Activated B cell treated with CpG ODN at 0.5 μM for 24 hours (primary cell): ENCODE measurements at regions not wholly inside any gene's neighbourhood (a gene's known extent, or its start where the extent isn't known, plus 50 kb on each side); places are given as distances from the start of the nearest gene placed in this dataset.

Experiments
- ATAC-seq: fragments of 200-7000 bp; cut with Tn5 transposase; one replicate; pipeline ENCODE4 v1.10.0; 2021; ENCODE audit warnings: low read depth, mild to moderate bottlenecking, moderate library complexity
- CTCF ChIA-PET: fragments of 350-600 bp; sonication (Branson Sonifier 250); formaldehyde crosslinking; loops from one replicate; lab custom pipeline; 2021; ENCODE audit warnings: antibody characterized with exemption; lab: Charles Lee
- POLR2A ChIA-PET: fragments of 350-600 bp; sonication (Branson Sonifier 250); formaldehyde crosslinking; loops from one replicate; lab custom pipeline; 2021; ENCODE audit warnings: antibody characterized with exemption; lab: Charles Lee
- DNase-seq: peaks from one replicate; pipeline ENCODE4 v3.0.0; 2022
- H3K27ac Mint-ChIP-seq: one replicate; pipeline ENCODE4 v1.8.0; 2020; ENCODE audit warnings: mixed read lengths
- H3K27me3 Mint-ChIP-seq: one replicate; pipeline ENCODE4 v1.8.0; 2021; ENCODE audit warnings: mixed read lengths
- H3K36me3 Mint-ChIP-seq: one replicate; pipeline ENCODE4 v1.8.0; 2021; ENCODE audit warnings: low read depth, mixed read lengths
- H3K4me1 Mint-ChIP-seq: one replicate; pipeline ENCODE4 v1.8.0; 2021; ENCODE audit warnings: mixed read lengths
- H3K4me3 Mint-ChIP-seq: one replicate; pipeline ENCODE4 v1.8.0; 2020; ENCODE audit warnings: mild to moderate bottlenecking, mixed read lengths
- H3K9me3 Mint-ChIP-seq: one replicate; pipeline ENCODE4 v1.8.0; 2020; ENCODE audit warnings: mixed read lengths
- CTCF ChIP-seq: fragments of 200-600 bp; IDR thresholded peaks from one replicate; pipeline ENCODE4 v1.8.0; 2022; ENCODE audit warnings: antibody characterized with exemption, mild to moderate bottlenecking
- intact Hi-C: fragments of 100-400 bp; cut with micrococcal nuclease; formaldehyde crosslinking; loops from one replicate; pipeline ENCODE4 v1.15.1; 2024

GRCh38 chr16:27724482-27725235 is 174.7 kb downstream of the KATNIP start:
- intact Hi-C loops, result no loop called here
- Mint-ChIP-seq H3K27me3 (no peaks in the 10 kb centered on the region), H3K4me1 (no peaks in the 10 kb centered on the region), H3K9me3 (no peaks in the 10 kb centered on the region), H3K36me3 (peaks cover 59% of the 10 kb centered on the region), H3K27ac (no peak overlapping the region), H3K4me3 (no peak overlapping the region)
- ChIA-PET CTCF (no interaction called here), POLR2A (no interaction called here)
- DNase-seq (no peak), ATAC-seq (no peak)
- TF ChIP-seq CTCF, result no peak

DNA sequence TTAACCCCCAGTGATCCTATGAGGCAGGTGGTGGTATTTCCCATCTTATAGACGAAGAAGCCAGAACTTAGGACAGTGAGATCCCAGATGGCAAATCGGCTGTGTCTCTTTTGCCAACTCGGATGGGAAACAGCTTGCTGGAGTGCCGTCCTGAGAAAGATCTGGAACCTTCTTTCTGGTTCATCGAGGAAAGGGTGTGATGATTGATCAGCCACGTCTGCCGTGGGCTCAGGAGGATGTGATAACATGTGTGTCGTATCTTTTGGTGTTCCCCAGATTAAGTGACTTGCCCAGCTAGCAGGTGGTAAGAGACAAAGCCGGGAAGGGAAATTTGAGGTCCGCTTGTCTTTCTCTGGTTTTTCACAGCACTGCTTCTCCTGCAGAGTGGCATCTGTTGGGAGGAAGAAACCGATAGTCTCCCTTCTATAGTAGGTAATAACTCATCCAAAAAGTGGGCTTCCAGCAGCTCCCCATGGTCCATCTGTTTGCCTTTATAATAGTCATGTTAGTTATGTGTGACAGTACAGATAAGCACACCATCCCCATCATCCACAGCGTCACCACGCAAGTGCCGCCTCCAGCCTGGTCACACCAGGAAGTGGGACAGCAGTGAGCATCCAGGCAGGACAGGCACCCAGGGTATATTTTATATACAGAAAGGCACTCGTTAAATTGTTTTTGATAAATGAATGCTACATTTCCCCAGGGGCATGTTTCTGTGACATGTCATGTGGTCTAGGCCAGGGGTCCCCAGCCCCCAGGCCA is 175.5 kb downstream of the KATNIP start:
- TF ChIP-seq CTCF, result no peak

GRCh38 chr16:27726621-27727261 is 176.8 kb downstream of the KATNIP start:
- no peaks in the 10 kb centered on the region for H3K27me3 Mint-ChIP-seq
- no peak for ATAC-seq
- DNase-seq, result no peak
- CTCF ChIA-PET, result no interaction called here
- no peak overlapping the region for H3K4me3 Mint-ChIP-seq
- H3K4me1 Mint-ChIP-seq, result no peaks in the 10 kb centered on the region
- POLR2A ChIA-PET, result no interaction called here
- H3K27ac Mint-ChIP-seq, result no peak overlapping the region
- intact Hi-C loops, result no loop called here
- no peak for TF ChIP-seq CTCF
- peaks cover 59% of the 10 kb centered on the region for H3K36me3 Mint-ChIP-seq
- no peaks in the 10 kb centered on the region for H3K9me3 Mint-ChIP-seq

More for the DNA sequence above, 175.5 kb downstream of the KATNIP start:
- DNase-seq (no peak), ATAC-seq (no peak)
- intact Hi-C loops, result no loop called here
- CTCF ChIA-PET, result no interaction called here
- Mint-ChIP-seq H3K4me3 (no peak overlapping the region), H3K4me1 (no peaks in the 10 kb centered on the region), H3K36me3 (peaks cover 58% of the 10 kb centered on the region), H3K27ac (no peak overlapping the region), H3K9me3 (no peaks in the 10 kb centered on the region), H3K27me3 (no peaks in the 10 kb centered on the region)
- POLR2A ChIA-PET, result no interaction called here

GRCh38 chr16:27727941-27728340 is 178.0 kb downstream of the KATNIP start:
- DNase-seq (no peak), ATAC-seq (no peak)
- no peak overlapping the region for H3K4me3 Mint-ChIP-seq
- ChIA-PET CTCF (no interaction called here), POLR2A (no interaction called here)
- no peaks in the 10 kb centered on the region for H3K9me3 Mint-ChIP-seq
- no peaks in the 10 kb centered on the region for H3K27me3 Mint-ChIP-seq
- TF ChIP-seq CTCF, result no peak
- intact Hi-C loops, result no loop called here
- H3K36me3 Mint-ChIP-seq, result peaks cover 48% of the 10 kb centered on the region
- no peaks in the 10 kb centered on the region for H3K4me1 Mint-ChIP-seq
- no peak overlapping the region for H3K27ac Mint-ChIP-seq

- CTCF ChIA-PET, result no interaction called here
These were observed 178.7 kb downstream of the KATNIP start for GRCh38 chr16:27728691-27729090.

More at GRCh38 chr16:27728691-27729090, 178.7 kb downstream of the KATNIP start:
- Mint-ChIP-seq H3K4me3 (no peak overlapping the region), H3K9me3 (no peaks in the 10 kb centered on the region), H3K36me3 (peaks cover 45% of the 10 kb centered on the region), H3K27me3 (no peaks in the 10 kb centered on the region), H3K4me1 (no peaks in the 10 kb centered on the region), H3K27ac (no peak overlapping the region)
- no peak for DNase-seq
- POLR2A ChIA-PET, result no interaction called here
- TF ChIP-seq CTCF, result no peak
- ATAC-seq, result no peak
- intact Hi-C loops, result no loop called here
